ENCODE measurements at regions not wholly inside any gene's neighbourhood (a gene's known extent, or its start where the extent isn't known, plus 50 kb on each side); places are given as distances from the start of the nearest gene placed in this dataset.

DNA sequence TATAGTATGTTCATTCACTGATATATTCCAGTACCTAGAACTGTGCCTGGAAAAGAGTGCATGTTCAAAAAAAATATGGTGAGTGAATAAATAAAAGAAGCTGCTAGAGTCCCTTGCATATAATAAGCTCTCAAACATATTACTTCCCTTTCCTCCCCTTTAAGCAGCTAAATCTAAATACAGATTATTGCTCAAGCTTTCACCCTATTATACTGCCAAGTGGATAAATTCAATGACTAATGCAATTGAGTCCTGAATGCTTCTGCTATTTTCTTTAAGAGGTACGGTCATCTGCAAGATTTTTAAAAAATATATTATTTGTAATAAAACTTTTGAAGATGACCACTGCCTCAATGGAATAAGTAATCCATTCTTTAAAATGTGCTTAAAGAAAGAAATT, 248.4 kb downstream of the PLK2 start:
- TF ChIP-seq CTCF (IDR thresholded peaks at IDR 0.05; ENCODE audit: borderline replicate concordance, extremely low read depth, low read length, poor library complexity, severe bottlenecking) = no peak
- no peak for TF ChIP-seq EZH2 (IDR thresholded peaks at IDR 0.05; ENCODE audit: borderline replicate concordance, low read depth, low read length, severe bottlenecking)
